ENCODE measurements at regions not wholly inside any gene's neighbourhood (a gene's known extent, or its start where the extent isn't known, plus 50 kb on each side); places are given as distances from the start of the nearest gene placed in this dataset.

- H3K4me1 Mint-ChIP-seq: peaks cover 5% of the 10 kb centered on the region; the same call in 1 of the 2 replicates
- no peak for DNase-seq (ENCODE audit: low spot score)
- H3K36me3 Mint-ChIP-seq: no peaks in the 10 kb centered on the region
- ChIA-PET CTCF (no interaction called here), POLR2A (no interaction called here)
- no peak for ATAC-seq
- H3K27ac Mint-ChIP-seq: no peak overlapping the region
- H3K9me3 Mint-ChIP-seq: no peaks in the 10 kb centered on the region
- H3K4me3 Mint-ChIP-seq: no peak overlapping the region
- no peak for TF ChIP-seq TCF7 (CRISPR knock-in tag; IDR thresholded peaks at IDR 0.05; ENCODE audit: low read depth)
- TF ChIP-seq NFYB (CRISPR knock-in tag; conservative IDR thresholded peaks at IDR 0.05; ENCODE audit: low read depth): no peak
- TF ChIP-seq, protein P1, sequence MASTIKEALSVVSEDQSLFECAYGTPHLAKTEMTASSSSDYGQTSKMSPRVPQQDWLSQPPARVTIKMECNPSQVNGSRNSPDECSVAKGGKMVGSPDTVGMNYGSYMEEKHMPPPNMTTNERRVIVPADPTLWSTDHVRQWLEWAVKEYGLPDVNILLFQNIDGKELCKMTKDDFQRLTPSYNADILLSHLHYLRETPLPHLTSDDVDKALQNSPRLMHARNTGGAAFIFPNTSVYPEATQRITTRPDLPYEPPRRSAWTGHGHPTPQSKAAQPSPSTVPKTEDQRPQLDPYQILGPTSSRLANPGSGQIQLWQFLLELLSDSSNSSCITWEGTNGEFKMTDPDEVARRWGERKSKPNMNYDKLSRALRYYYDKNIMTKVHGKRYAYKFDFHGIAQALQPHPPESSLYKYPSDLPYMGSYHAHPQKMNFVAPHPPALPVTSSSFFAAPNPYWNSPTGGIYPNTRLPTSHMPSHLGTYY (CRISPR knock-in tag; IDR thresholded peaks at IDR 0.05): no peak
- TF ChIP-seq, protein P2, sequence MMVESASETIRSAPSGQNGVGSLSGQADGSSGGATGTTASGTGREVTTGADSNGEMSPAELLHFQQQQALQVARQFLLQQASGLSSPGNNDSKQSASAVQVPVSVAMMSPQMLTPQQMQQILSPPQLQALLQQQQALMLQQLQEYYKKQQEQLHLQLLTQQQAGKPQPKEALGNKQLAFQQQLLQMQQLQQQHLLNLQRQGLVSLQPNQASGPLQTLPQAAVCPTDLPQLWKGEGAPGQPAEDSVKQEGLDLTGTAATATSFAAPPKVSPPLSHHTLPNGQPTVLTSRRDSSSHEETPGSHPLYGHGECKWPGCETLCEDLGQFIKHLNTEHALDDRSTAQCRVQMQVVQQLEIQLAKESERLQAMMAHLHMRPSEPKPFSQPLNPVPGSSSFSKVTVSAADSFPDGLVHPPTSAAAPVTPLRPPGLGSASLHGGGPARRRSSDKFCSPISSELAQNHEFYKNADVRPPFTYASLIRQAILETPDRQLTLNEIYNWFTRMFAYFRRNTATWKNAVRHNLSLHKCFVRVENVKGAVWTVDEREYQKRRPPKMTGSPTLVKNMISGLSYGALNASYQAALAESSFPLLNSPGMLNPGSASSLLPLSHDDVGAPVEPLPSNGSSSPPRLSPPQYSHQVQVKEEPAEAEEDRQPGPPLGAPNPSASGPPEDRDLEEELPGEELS (CRISPR knock-in tag; IDR thresholded peaks at IDR 0.05): no peak
- TF ChIP-seq MXD4 (CRISPR knock-in tag; IDR thresholded peaks at IDR 0.05; ENCODE audit: borderline replicate concordance): no peak
- no peak for TF ChIP-seq ZNF425 (CRISPR knock-in tag; conservative IDR thresholded peaks at IDR 0.05)
- no peak for TF ChIP-seq FOXJ3 (CRISPR knock-in tag; IDR thresholded peaks at IDR 0.05; ENCODE audit: borderline replicate concordance)
- no peak for TF ChIP-seq NR3C1 (CRISPR knock-in tag; conservative IDR thresholded peaks at IDR 0.05; ENCODE audit: low read depth)
- TF ChIP-seq SP1 (CRISPR knock-in tag; conservative IDR thresholded peaks at IDR 0.05): no peak
- TF ChIP-seq ZNF263 (CRISPR knock-in tag; IDR thresholded peaks at IDR 0.05; ENCODE audit: low read depth): no peak
- no peak for TF ChIP-seq ZBTB43 (CRISPR knock-in tag; IDR thresholded peaks at IDR 0.05)
- TF ChIP-seq ZNF396 (CRISPR knock-in tag; IDR thresholded peaks at IDR 0.05; ENCODE audit: borderline replicate concordance): no peak
- TF ChIP-seq USF2 (CRISPR knock-in tag; IDR thresholded peaks at IDR 0.05): no peak
- no peak for TF ChIP-seq CREM (CRISPR knock-in tag; IDR thresholded peaks at IDR 0.05)
- no peak for TF ChIP-seq ATF3 (CRISPR knock-in tag; conservative IDR thresholded peaks at IDR 0.05)
- TF ChIP-seq, protein P3, sequence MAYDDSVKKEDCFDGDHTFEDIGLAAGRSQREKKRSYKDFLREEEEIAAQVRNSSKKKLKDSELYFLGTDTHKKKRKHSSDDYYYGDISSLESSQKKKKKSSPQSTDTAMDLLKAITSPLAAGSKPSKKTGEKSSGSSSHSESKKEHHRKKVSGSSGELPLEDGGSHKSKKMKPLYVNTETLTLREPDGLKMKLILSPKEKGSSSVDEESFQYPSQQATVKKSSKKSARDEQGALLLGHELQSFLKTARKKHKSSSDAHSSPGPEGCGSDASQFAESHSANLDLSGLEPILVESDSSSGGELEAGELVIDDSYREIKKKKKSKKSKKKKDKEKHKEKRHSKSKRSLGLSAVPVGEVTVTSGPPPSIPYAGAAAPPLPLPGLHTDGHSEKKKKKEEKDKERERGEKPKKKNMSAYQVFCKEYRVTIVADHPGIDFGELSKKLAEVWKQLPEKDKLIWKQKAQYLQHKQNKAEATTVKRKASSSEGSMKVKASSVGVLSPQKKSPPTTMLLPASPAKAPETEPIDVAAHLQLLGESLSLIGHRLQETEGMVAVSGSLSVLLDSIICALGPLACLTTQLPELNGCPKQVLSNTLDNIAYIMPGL (CRISPR knock-in tag; IDR thresholded peaks at IDR 0.05): no peak
- TF ChIP-seq SMAD4 (CRISPR knock-in tag; IDR thresholded peaks at IDR 0.05): no peak
- no peaks in the 10 kb centered on the region for H3K27me3 Mint-ChIP-seq (ENCODE audit: low read depth)
Observed at GRCh38 chr5:155250596-155250995, 237.0 kb downstream of the KIF4B start.
